Common myeloid progenitor, CD34-positive (primary cell): ENCODE measurements at regions not wholly inside any gene's neighbourhood (a gene's known extent, or its start where the extent isn't known, plus 50 kb on each side); places are given as distances from the start of the nearest gene placed in this dataset.

Experiments used
- CTCF ChIA-PET: fragments of 350-600 bp; sonication (Branson Sonifier 250); formaldehyde crosslinking; loops from one replicate; lab custom pipeline; 2021; ENCODE audit warnings: antibody characterized with exemption; lab: Charles Lee
- POLR2A ChIA-PET: fragments of 350-600 bp; sonication (Branson Sonifier 250); formaldehyde crosslinking; loops from one replicate; lab custom pipeline; 2021; ENCODE audit warnings: antibody characterized with exemption; lab: Charles Lee
- DNase-seq, 3 donors: peaks; one replicate each; pipeline versions ENCODE4 v3.0.0 to v3.0.0-alpha.2; 2013
- H3K27ac ChIP-seq, 2 experiments: 1 replicate in 1 of 2; 2 replicates in 1 of 2; pipeline ENCODE4 v1.7.0; 2013; ENCODE audit warnings: inconsistent platforms in 2 of 2, low read length in 2 of 2, mild to moderate bottlenecking in 2 of 2, low read depth in 1 of 2, moderate library complexity in 1 of 2; ENCODE audit not compliant: severe bottlenecking in 2 of 2, insufficient read depth in 1 of 2, poor library complexity in 1 of 2
- H3K27me3 ChIP-seq, 5 experiments: replicated peaks in 2 of 5; 1 replicate in 3 of 5; 2 replicates in 2 of 5; pipeline versions ENCODE4 v1.6.1 to v1.7.0; 2013; ENCODE audit warnings: low read length in 4 of 5, mild to moderate bottlenecking in 2 of 5, moderate library complexity in 2 of 5, inconsistent platforms in 1 of 5; ENCODE audit not compliant: insufficient read depth in 5 of 5, control insufficient read depth in 4 of 5
- H3K36me3 ChIP-seq, 4 experiments: 1 replicate in 2 of 4; 2 replicates in 2 of 4; pipeline versions ENCODE4 v1.6.1 to v1.7.0; 2013; ENCODE audit warnings: low read length in 3 of 4, control low read depth in 1 of 4, mild to moderate bottlenecking in 1 of 4; ENCODE audit not compliant: control insufficient read depth in 4 of 4, insufficient read depth in 4 of 4
- H3K4me1 ChIP-seq, 4 experiments: 1 replicate in 3 of 4; 2 replicates in 1 of 4; pipeline versions ENCODE4 v1.6.1 to v1.7.1; 2013; ENCODE audit warnings: low read length in 3 of 4, mild to moderate bottlenecking in 3 of 4, control low read depth in 1 of 4, inconsistent platforms in 1 of 4, moderate library complexity in 1 of 4; ENCODE audit not compliant: control insufficient read depth in 4 of 4, insufficient read depth in 4 of 4; ENCODE audit errors: control extremely low read depth in 1 of 4
- H3K4me3 ChIP-seq, 7 experiments: 1 replicate in 4 of 7; 2 replicates in 3 of 7; pipeline versions ENCODE4 v1.5.1 to v1.7.0; 2013; ENCODE audit warnings: mild to moderate bottlenecking in 7 of 7, low read length in 6 of 7, moderate library complexity in 6 of 7, inconsistent platforms in 2 of 7, low read depth in 2 of 7, control low read depth in 1 of 7; ENCODE audit not compliant: insufficient read depth in 4 of 7, control insufficient read depth in 1 of 7; ENCODE audit errors: extremely low read depth in 1 of 7
- H3K9me3 ChIP-seq, 5 experiments: 1 replicate in 4 of 5; 2 replicates in 1 of 5; pipeline versions ENCODE4 v1.6.1 to v1.7.1; 2013; ENCODE audit warnings: low read length in 4 of 5, mild to moderate bottlenecking in 2 of 5, inconsistent platforms in 1 of 5, low read depth in 1 of 5, moderate library complexity in 1 of 5; ENCODE audit not compliant: control insufficient read depth in 4 of 5, insufficient read depth in 2 of 5; ENCODE audit errors: control extremely low read depth in 1 of 5
- WGBS: methylation state at CpG from one replicate; pipeline ENCODE4 v1.1.5; 2013; ENCODE audit not compliant: insufficient coverage; 5-methylcytosine and 5-hydroxymethylcytosine counted together

DNA sequence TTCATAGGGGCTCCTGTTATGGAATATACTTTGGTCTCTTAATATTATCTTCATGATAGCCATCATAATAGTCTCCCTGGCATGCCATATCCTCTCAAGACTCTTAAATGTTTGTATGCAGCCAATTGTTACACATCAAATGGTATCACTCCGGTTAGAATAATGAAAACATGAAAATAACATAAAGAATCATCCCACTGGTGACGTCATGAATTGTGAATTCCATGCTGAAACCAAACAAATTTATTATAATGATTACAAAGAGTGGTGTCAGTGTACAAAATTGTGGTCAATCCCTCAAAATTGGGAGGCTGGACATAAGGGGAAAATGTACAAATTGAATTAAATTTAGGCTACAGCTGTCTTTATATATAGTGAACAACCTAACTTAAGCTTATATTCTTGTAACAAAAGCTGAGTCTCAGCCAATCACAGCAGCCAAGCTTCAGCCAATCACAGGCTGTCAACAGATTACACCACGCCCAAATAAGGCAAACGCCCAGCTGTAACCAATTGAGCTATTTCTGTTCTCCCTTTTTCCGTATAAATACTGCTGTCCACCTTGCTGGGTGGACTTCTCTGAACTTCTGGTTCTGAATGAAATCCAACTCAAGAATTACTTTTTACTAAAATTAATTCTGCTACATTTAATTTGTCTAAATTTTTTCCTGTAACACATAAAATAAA is 156.1 kb downstream of the CHD9NB start:
- H3K36me3 ChIP-seq, result no peaks in the 10 kb centered on the region
- POLR2A ChIA-PET, result no interaction called here
- H3K4me3 ChIP-seq, result no peak overlapping the region
- peaks cover 0 to 2% (median 0%) of the 10 kb centered on the region in 5 experiments for H3K27me3 ChIP-seq
- 94% methylated on average over 2 of the region's 5 CpGs for WGBS
- no peak for DNase-seq
- H3K9me3 ChIP-seq, result no peaks in the 10 kb centered on the region
- H3K27ac ChIP-seq, result no peak overlapping the region
- CTCF ChIA-PET, result interaction anchor here (1.0 kb wide), 1 partner anchor 18 kb away, joined by 3 read pairs; no protein-coding TSS in a partner anchor
- H3K4me1 ChIP-seq, result no peaks in the 10 kb centered on the region

DNA sequence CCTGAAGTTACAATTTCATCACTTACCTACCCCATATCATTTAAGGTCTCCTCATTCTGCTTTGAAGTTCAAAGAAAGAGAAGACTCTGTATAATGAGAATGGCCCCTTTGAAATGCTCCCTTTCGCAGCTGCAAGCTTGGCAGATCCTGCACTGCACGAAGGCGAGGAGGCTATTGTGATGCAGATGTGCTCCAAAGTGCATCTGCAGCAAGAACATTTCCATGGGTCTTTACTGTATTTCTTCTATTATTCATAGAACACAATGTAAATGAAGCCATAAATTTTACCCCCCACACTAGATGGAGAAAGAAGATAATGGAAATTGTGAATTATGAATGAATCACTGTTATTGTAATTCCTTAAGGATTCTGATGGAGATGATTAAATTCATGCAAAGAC is 178.7 kb downstream of the CHD9NB start:
- DNase-seq, result no peak
- H3K4me1 ChIP-seq, result no peaks in the 10 kb centered on the region
- 72% methylated on average over 3 of the region's 3 CpGs for WGBS
- POLR2A ChIA-PET, result no interaction called here
- CTCF ChIA-PET, result no interaction called here
- no peak overlapping the region for H3K27ac ChIP-seq
- no peak overlapping the region for H3K4me3 ChIP-seq
- no peaks in the 10 kb centered on the region for H3K27me3 ChIP-seq
- no peaks in the 10 kb centered on the region for H3K9me3 ChIP-seq
- no peaks in the 10 kb centered on the region for H3K36me3 ChIP-seq

DNA sequence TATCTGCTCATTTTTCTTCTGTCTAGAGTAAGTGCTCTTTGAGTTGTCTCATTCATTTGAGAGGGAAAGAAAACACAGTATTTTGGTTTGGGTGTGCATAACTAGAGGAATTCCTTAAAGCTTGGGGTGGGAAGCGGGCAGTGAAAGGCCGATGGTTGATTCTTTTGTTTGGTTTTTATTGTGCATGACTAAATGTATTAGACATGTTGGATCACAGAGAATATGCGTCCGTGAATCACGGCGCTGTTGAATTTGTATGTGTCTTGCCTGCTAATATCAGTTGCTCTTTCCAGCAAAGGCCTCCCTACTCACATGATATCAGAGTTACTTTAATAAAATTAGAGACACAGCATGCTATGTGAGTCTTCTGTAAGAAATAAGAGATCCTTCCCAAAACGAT is 180.0 kb downstream of the CHD9NB start:
- WGBS, result 100% methylated on average over 2 of the region's 7 CpGs
- H3K9me3 ChIP-seq, result no peaks in the 10 kb centered on the region
- H3K27ac ChIP-seq, result no peak overlapping the region
- CTCF ChIA-PET, result no interaction called here
- POLR2A ChIA-PET, result no interaction called here
- no peak for DNase-seq
- H3K27me3 ChIP-seq, result no peaks in the 10 kb centered on the region
- no peaks in the 10 kb centered on the region for H3K4me1 ChIP-seq
- no peaks in the 10 kb centered on the region for H3K36me3 ChIP-seq
- H3K4me3 ChIP-seq, result no peak overlapping the region

DNA sequence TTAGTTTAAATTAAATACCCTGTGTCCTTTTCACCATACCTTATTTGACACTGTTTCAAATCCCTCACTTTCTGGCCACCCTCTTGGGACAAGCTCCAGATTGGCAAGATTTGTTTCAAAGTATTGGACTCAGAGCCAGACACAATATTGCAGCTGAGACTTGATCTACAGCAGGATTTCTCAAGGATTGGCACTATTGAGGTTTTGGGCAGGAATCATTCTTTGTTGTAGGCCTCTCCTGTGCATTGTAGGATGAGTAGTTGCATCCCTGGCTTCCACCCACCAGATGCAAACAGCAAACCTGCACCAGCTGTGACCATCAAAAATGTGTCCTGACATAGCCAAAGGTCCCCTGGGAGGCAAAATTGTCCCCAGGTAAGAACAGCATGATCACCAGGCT is 181.2 kb downstream of the CHD9NB start:
- Histone ChIP-seq H3K4me1 (no peaks in the 10 kb centered on the region), H3K9me3 (no peaks in the 10 kb centered on the region), H3K4me3 (no peak overlapping the region), H3K27me3 (no peaks in the 10 kb centered on the region), H3K36me3 (no peaks in the 10 kb centered on the region), H3K27ac (no peak overlapping the region)
- POLR2A ChIA-PET, result no interaction called here
- CTCF ChIA-PET, result no interaction called here
- no peak for DNase-seq

DNA sequence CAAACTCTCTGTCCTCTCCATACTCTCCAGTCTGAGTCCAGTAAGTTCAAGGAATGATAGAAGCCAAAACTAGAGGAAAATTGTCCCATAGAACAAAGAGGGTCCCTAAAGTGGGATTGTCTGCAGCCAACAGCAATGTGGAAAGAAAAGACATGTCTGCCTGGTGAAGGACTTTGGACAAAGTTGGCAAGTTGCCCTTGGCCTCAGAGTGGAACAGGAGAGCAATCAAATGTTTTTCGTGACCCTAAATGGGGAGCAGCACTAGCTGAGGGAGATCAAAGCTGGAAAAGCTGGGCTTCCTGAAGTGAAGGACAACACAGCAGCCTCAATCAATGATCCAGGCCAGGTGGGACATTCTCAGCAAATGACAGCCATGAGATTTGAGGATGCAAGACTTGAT is 183.5 kb downstream of the CHD9NB start:
- no peak for DNase-seq
- ChIA-PET CTCF (no interaction called here), POLR2A (no interaction called here)
- Histone ChIP-seq H3K4me1 (no peaks in the 10 kb centered on the region), H3K4me3 (no peak overlapping the region), H3K9me3 (peaks cover 0 to 1% (median 0%) of the 10 kb centered on the region in 5 experiments), H3K36me3 (no peaks in the 10 kb centered on the region), H3K27me3 (no peaks in the 10 kb centered on the region), H3K27ac (no peak overlapping the region)
- WGBS, result 0% methylated on average over 1 of the region's 1 CpG

DNA sequence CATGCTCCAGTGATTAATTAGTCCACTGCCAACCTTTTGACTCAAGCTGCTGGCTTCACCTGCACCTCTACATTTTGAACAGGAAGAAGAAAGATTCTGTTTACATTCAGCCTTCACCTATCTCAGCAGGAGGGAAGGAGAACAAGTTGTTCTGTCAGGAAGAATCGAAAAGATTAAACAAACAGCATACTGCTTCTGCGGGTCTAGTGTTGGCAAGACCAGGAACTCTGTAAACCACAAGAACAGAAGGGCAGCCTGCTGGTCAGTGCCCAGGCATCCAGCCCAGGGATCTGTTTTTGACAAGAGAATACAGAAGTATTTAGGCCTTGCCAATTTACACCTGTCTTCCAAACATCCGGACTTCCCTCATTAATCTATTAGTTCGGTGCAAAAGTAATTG is 189.7 kb downstream of the CHD9NB start:
- POLR2A ChIA-PET, result no interaction called here
- Histone ChIP-seq H3K4me3 (no peak overlapping the region), H3K4me1 (no peaks in the 10 kb centered on the region), H3K9me3 (peaks cover 0 to 1% (median 0%) of the 10 kb centered on the region in 5 experiments), H3K27ac (no peak overlapping the region), H3K27me3 (no peaks in the 10 kb centered on the region), H3K36me3 (no peaks in the 10 kb centered on the region)
- no peak for DNase-seq
- CTCF ChIA-PET, result no interaction called here
- WGBS, result 88% methylated on average over 3 of the region's 4 CpGs

DNA sequence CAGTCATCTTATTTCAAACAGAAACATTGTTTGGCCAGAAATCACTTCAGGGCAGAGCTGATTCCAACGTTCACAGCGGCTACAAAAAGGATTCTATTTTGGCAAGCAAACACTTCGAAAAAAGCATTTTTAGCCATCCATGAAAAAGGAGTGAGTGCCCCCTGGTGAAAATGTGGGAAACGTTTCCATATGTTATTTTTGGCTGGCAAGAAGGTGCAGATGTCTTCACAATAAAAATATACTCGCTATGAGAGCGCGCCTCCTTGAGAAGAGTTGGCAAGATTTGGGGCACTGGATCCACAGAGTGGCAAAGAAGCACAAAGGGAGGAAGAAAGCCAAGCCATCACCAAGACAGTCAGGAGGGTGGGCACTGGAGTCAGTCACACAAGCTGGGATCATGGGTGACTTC is 191.1 kb downstream of the CHD9NB start:
- no peak for DNase-seq
- POLR2A ChIA-PET, result no interaction called here
- H3K4me1 ChIP-seq, result no peaks in the 10 kb centered on the region
- peaks cover 0 to 1% (median 0%) of the 10 kb centered on the region in 5 experiments for H3K9me3 ChIP-seq
- 44% methylated on average over 7 of the region's 7 CpGs for WGBS
- no peak overlapping the region for H3K27ac ChIP-seq
- peak overlapping the region in 1 of 7 experiments; percentile 10 for H3K4me3 ChIP-seq
- no peaks in the 10 kb centered on the region for H3K36me3 ChIP-seq
- no peaks in the 10 kb centered on the region for H3K27me3 ChIP-seq
- CTCF ChIA-PET, result no interaction called here
